ENCODE measurements at regions not wholly inside any gene's neighbourhood (a gene's known extent, or its start where the extent isn't known, plus 50 kb on each side); places are given as distances from the start of the nearest gene placed in this dataset.

DNA sequence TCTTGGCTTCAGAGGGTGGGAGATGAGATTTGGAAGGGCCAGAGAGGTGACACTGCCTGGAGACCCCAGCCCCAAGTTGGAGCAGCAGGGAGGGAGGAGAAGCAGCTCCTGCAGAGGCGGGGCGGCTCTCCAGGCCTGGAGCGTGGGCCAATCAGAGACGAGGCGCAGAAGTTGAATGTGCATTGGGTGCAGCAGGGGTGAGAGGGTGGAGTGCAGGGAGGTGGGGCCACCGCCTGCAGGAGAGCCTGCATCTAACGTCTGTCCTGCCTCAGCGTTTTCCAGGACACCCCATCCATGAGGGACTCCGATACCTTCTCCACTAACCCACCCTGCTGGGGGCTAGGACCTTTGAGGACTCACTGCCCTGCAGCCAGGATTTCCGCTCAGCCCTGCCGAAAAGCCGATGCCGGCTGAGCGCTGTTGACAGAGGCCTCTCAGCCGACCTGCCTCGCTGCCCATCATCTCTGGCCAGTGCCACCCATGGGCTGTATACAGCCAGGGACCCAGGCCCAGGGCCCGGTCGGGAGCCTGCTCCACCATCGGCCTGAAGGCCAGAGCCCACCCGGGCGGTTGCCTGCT lies 146.2 kb downstream of the ENGASE start:
- TF ChIP-seq CTCF (IDR thresholded peaks at IDR 0.05; ENCODE audit: borderline replicate concordance, extremely low read depth, low read length, poor library complexity, severe bottlenecking) = no peak
- no peak for TF ChIP-seq EZH2 (IDR thresholded peaks at IDR 0.05; ENCODE audit: borderline replicate concordance, low read depth, low read length, severe bottlenecking)

Measured in DND-41 (cell line).